Astrocyte of the cerebellum (primary cell): ENCODE measurements at regions not wholly inside any gene's neighbourhood (a gene's known extent, or its start where the extent isn't known, plus 50 kb on each side); places are given as distances from the start of the nearest gene placed in this dataset.

Source experiments
- DNase-seq: peaks from one replicate; pipeline ENCODE4 v3.0.0-alpha.2; 2011; ENCODE audit warnings: low read depth
- H3K4me3 ChIP-seq: 2 replicates; pipeline ENCODE4 v1.5.1; 2011; ENCODE audit warnings: mild to moderate bottlenecking, low read depth, low read length, moderate library complexity
- CTCF ChIP-seq: IDR thresholded peaks from 2 replicates; pipeline ENCODE4 v1.5.1; 2012; ENCODE audit warnings: low read length, low read depth, moderate library complexity, mild to moderate bottlenecking; ENCODE audit errors: missing control alignments
- in situ Hi-C: cut with HindIII; loops from 2 replicates; pipeline ENCODE4 v1.10.0; 2017; ENCODE audit warnings: low sequenced_read_pairs

GRCh38 chr15:47640079-47640478, 77.2 kb upstream of the SEMA6D start:
- in situ Hi-C loops: no loop called here
- H3K4me3 ChIP-seq: no peak overlapping the region
- DNase-seq: no peak
- no peak for TF ChIP-seq CTCF

- in situ Hi-C loops: no loop called here
- no peak for DNase-seq
- TF ChIP-seq CTCF: no peak
- H3K4me3 ChIP-seq: no peak overlapping the region
Observed at GRCh38 chr15:47640901-47641300, 76.4 kb upstream of the SEMA6D start.

- no peak overlapping the region for H3K4me3 ChIP-seq
- TF ChIP-seq CTCF: no peak
- no peak for DNase-seq
- in situ Hi-C loops: no loop called here
Observed at GRCh38 chr15:47644722-47645121, 72.6 kb upstream of the SEMA6D start.

- in situ Hi-C loops: no loop called here
- DNase-seq: no peak
- no peak overlapping the region for H3K4me3 ChIP-seq
- no peak for TF ChIP-seq CTCF
Observed at GRCh38 chr15:47650564-47650963, 66.7 kb upstream of the SEMA6D start.

GRCh38 chr15:47652328-47652727, 65.0 kb upstream of the SEMA6D start:
- H3K4me3 ChIP-seq: no peak overlapping the region
- no peak for TF ChIP-seq CTCF
- in situ Hi-C loops: no loop called here
- no peak for DNase-seq

- no peak for TF ChIP-seq CTCF
- no peak overlapping the region for H3K4me3 ChIP-seq
- in situ Hi-C loops: no loop called here
- DNase-seq: no peak
Observed at GRCh38 chr15:47652844-47653243, 64.5 kb upstream of the SEMA6D start.

- in situ Hi-C loops: no loop called here
- no peak for TF ChIP-seq CTCF
- no peak for DNase-seq
- no peak overlapping the region for H3K4me3 ChIP-seq
Observed at GRCh38 chr15:47661661-47662180, 55.6 kb upstream of the SEMA6D start.
